ENCODE measurements at regions not wholly inside any gene's neighbourhood (a gene's known extent, or its start where the extent isn't known, plus 50 kb on each side); places are given as distances from the start of the nearest gene placed in this dataset.

DNA sequence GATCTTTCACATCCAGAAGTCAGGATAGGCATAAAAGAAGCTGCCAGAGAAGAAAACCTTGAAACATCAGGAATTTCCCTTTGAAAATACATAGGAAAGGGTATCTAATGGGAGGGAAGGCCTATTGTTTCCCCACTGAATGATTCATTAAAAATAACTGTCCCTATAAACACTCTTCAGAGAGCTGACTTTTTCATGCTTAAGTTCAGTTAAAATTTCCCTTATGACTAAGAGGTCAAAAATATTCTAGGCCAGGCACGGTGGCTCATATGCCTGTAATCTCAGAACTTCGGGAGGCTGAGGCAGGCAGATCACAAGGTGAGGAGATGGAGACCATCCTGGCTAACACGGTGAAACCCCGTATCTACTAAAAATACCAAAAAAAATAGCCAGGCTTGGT, 499.5 kb downstream of the ENC1 start:
- Histone ChIP-seq H3K9me3 (no peaks in the 10 kb centered on the region), H3K4me1 (no peaks in the 10 kb centered on the region), H3K4me3 (no peak overlapping the region), H3K27me3 (no peaks in the 10 kb centered on the region), H3K36me3 (no peaks in the 10 kb centered on the region), H3K27ac (no peak overlapping the region)
- DNase-seq, result no peak
- TF ChIP-seq POLR2A (IDR thresholded peaks at IDR 0.05) (no peak), CTCF (IDR thresholded peaks at IDR 0.05) (no peak)
- intact Hi-C loops (cut with DNase I; ENCODE audit: low total_unique reads), result no loop called here

DNA sequence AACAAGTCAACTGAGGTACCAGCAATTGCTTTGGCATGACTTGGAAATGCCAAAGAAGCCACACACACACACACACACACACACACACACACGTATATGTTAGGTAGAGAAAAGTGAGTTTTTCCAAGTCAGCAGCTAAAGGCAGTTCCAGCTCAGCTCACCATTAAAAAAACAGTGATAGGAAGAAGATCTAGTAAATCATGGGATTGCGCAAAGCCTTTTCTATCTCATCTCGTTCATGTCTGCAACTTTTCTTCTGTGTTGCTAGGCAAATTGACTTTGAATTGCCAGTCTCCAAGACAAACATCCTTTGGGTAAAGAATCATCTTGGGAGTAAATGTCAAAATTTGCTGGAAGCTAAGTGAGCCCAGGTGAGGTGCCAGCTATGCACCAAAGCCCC, 500.1 kb downstream of the ENC1 start:
- Histone ChIP-seq H3K36me3 (no peaks in the 10 kb centered on the region), H3K4me1 (no peaks in the 10 kb centered on the region), H3K27ac (no peak overlapping the region), H3K9me3 (no peaks in the 10 kb centered on the region), H3K4me3 (no peak overlapping the region), H3K27me3 (no peaks in the 10 kb centered on the region)
- DNase-seq, result no peak
- TF ChIP-seq POLR2A (IDR thresholded peaks at IDR 0.05), result no peak
- no peak for TF ChIP-seq CTCF (IDR thresholded peaks at IDR 0.05)
- intact Hi-C loops (cut with DNase I; ENCODE audit: low total_unique reads), result no loop called here

DNA sequence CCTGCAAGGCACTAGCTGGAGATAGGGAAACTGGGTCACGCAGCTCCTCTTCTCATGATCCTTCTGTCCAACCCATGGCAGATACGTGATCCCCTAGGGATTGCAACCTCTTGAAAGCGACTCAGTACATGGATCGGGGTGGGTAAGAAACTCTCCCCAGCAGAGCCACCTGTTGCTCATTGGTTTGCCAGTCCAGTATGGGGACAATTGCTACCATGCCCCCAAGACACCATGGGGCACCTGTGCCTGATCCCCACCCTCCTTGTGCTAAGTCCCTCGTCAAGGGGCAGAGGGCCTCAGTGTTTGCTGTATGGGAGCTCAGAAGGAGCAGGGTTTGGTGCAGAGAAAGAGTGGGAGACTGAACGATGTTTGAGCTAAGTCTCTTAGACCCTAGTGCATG, 500.9 kb downstream of the ENC1 start:
- no peak for TF ChIP-seq POLR2A (IDR thresholded peaks at IDR 0.05)
- no peak for TF ChIP-seq CTCF (IDR thresholded peaks at IDR 0.05)
- intact Hi-C loops (cut with DNase I; ENCODE audit: low total_unique reads), result no loop called here
- DNase-seq, result no peak
- no peaks in the 10 kb centered on the region for H3K9me3 ChIP-seq
- H3K27me3 ChIP-seq, result no peaks in the 10 kb centered on the region
- no peaks in the 10 kb centered on the region for H3K36me3 ChIP-seq
- no peak overlapping the region for H3K4me3 ChIP-seq
- no peaks in the 10 kb centered on the region for H3K4me1 ChIP-seq
- H3K27ac ChIP-seq, result no peak overlapping the region

- Histone ChIP-seq H3K9me3 (no peaks in the 10 kb centered on the region), H3K4me1 (no peaks in the 10 kb centered on the region), H3K27ac (no peak overlapping the region), H3K4me3 (no peak overlapping the region), H3K36me3 (no peaks in the 10 kb centered on the region), H3K27me3 (no peaks in the 10 kb centered on the region)
- intact Hi-C loops (cut with DNase I; ENCODE audit: low total_unique reads), result no loop called here
- DNase-seq, result no peak
- no peak for TF ChIP-seq POLR2A (IDR thresholded peaks at IDR 0.05)
- no peak for TF ChIP-seq CTCF (IDR thresholded peaks at IDR 0.05)
Measured at GRCh38 chr5:74138721-74139120, 501.8 kb downstream of the ENC1 start.

- Histone ChIP-seq H3K4me1 (no peaks in the 10 kb centered on the region), H3K27ac (no peak overlapping the region), H3K9me3 (no peaks in the 10 kb centered on the region), H3K36me3 (no peaks in the 10 kb centered on the region), H3K27me3 (no peaks in the 10 kb centered on the region), H3K4me3 (no peak overlapping the region)
- TF ChIP-seq CTCF (IDR thresholded peaks at IDR 0.05) (no peak), POLR2A (IDR thresholded peaks at IDR 0.05) (no peak)
- intact Hi-C loops (cut with DNase I; ENCODE audit: low total_unique reads), result no loop called here
- DNase-seq, result no peak
Measured at GRCh38 chr5:74136276-74136825, 504.2 kb downstream of the ENC1 start.

Data from uterus (tissue), 3 donors.